Tibial nerve (tissue), 3 donors: ENCODE measurements at regions not wholly inside any gene's neighbourhood (a gene's known extent, or its start where the extent isn't known, plus 50 kb on each side); places are given as distances from the start of the nearest gene placed in this dataset.

Experiments used
- CTCF ChIP-seq, 5 experiments: fragments of 200-600 bp in 3 of 5; fragments of 450-650 bp in 2 of 5; sonication (generic) in 3 of 5; IDR thresholded peaks; one replicate each; pipeline ENCODE4 v1.5.1; 2016 to 2019; ENCODE audit warnings: antibody characterized with exemption in 5 of 5, mild to moderate bottlenecking in 3 of 5, moderate library complexity in 2 of 5
- POLR2A ChIP-seq, 2 donors: fragments of 450-650 bp; IDR thresholded peaks; one replicate each; pipeline ENCODE4 v1.6.1; 2017; ENCODE audit warnings: antibody characterized with exemption in 2 of 2, mild to moderate bottlenecking in 2 of 2, moderate library complexity in 2 of 2

- TF ChIP-seq CTCF (IDR thresholded peaks at IDR 0.05), result no peak
- no peak for TF ChIP-seq POLR2A (IDR thresholded peaks at IDR 0.05)
Observed at GRCh38 chr4:170465429-170465828, 375.7 kb upstream of the AADAT start.
